H1 (cell line): ENCODE measurements at regions not wholly inside any gene's neighbourhood (a gene's known extent, or its start where the extent isn't known, plus 50 kb on each side); places are given as distances from the start of the nearest gene placed in this dataset.

Experiments
- EP300 ChIP-seq, 2 experiments: IDR thresholded peaks; 1 replicate in 1 of 2; 2 replicates in 1 of 2; pipeline ENCODE4 v1.6.1; 2011 to 2012; ENCODE audit warnings: low read depth in 2 of 2, low read length in 2 of 2, mild to moderate bottlenecking in 2 of 2, borderline replicate concordance in 1 of 2, inconsistent platforms in 1 of 2, moderate library complexity in 1 of 2
- EZH2 ChIP-seq: fragments of 200-600 bp; sonication (generic); IDR thresholded peaks from 2 replicates; pipeline ENCODE4 v1.7.1; 2012; ENCODE audit warnings: low read depth, mild to moderate bottlenecking, moderate library complexity, low read length, inconsistent platforms; ENCODE audit not compliant: severe bottlenecking
- KDM1A ChIP-seq: fragments of 200-600, 300-600 bp; sonication (generic); IDR thresholded peaks from 2 replicates; pipeline ENCODE4 v1.7.1; 2016; ENCODE audit warnings: mild to moderate bottlenecking, low read length, borderline replicate concordance
- SP2 ChIP-seq: IDR thresholded peaks from 2 replicates; pipeline ENCODE4 v1.6.1; 2012; ENCODE audit warnings: mild to moderate bottlenecking, low read length, inconsistent platforms
- TF ChIP-seq, protein P1 (sequence below): fragments of 300-600 bp; sonication (generic); IDR thresholded peaks from 2 replicates; pipeline ENCODE4 v1.7.1; 2012; ENCODE audit warnings: low read length, moderate library complexity, mild to moderate bottlenecking, inconsistent platforms; ENCODE audit not compliant: insufficient replicate concordance
- TF ChIP-seq, protein P2 (sequence below), 3 experiments: IDR thresholded peaks; 1 replicate in 2 of 3; 2 replicates in 1 of 3; pipeline versions ENCODE4 v1.5.1 to v1.6.1; 2011; ENCODE audit warnings: low read length in 3 of 3, mild to moderate bottlenecking in 3 of 3, inconsistent platforms in 2 of 3, low read depth in 1 of 3, moderate library complexity in 1 of 3; ENCODE audit not compliant: insufficient read depth in 1 of 3; ENCODE audit errors: control extremely low read depth in 1 of 3

DNA sequence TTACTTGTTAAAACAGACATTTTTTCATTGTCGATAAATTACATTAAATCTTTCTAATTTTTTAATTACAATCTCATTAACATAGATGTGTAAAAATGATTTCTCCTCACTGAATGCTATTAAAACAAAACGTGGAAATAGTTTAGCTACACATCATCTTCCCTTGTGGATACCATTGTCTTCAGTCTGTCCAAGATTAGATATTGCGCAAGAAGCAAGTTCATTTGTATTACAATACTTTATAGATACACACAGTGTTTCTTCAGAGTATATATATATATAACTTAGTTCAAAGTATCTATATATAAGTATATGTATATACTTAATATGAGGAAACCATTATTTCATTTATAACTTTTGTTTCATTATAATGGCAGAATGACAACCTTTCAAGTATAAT, 883.3 kb upstream of the CNTN5 start:
- TF ChIP-seq EP300 (IDR thresholded peaks at IDR 0.05; ENCODE audit: borderline replicate concordance in 1 of 2, low read depth in 2 of 2, low read length in 2 of 2) (no peak), EZH2 (no peak), KDM1A (no peak), SP2 (no peak)
- TF ChIP-seq, protein P1, sequence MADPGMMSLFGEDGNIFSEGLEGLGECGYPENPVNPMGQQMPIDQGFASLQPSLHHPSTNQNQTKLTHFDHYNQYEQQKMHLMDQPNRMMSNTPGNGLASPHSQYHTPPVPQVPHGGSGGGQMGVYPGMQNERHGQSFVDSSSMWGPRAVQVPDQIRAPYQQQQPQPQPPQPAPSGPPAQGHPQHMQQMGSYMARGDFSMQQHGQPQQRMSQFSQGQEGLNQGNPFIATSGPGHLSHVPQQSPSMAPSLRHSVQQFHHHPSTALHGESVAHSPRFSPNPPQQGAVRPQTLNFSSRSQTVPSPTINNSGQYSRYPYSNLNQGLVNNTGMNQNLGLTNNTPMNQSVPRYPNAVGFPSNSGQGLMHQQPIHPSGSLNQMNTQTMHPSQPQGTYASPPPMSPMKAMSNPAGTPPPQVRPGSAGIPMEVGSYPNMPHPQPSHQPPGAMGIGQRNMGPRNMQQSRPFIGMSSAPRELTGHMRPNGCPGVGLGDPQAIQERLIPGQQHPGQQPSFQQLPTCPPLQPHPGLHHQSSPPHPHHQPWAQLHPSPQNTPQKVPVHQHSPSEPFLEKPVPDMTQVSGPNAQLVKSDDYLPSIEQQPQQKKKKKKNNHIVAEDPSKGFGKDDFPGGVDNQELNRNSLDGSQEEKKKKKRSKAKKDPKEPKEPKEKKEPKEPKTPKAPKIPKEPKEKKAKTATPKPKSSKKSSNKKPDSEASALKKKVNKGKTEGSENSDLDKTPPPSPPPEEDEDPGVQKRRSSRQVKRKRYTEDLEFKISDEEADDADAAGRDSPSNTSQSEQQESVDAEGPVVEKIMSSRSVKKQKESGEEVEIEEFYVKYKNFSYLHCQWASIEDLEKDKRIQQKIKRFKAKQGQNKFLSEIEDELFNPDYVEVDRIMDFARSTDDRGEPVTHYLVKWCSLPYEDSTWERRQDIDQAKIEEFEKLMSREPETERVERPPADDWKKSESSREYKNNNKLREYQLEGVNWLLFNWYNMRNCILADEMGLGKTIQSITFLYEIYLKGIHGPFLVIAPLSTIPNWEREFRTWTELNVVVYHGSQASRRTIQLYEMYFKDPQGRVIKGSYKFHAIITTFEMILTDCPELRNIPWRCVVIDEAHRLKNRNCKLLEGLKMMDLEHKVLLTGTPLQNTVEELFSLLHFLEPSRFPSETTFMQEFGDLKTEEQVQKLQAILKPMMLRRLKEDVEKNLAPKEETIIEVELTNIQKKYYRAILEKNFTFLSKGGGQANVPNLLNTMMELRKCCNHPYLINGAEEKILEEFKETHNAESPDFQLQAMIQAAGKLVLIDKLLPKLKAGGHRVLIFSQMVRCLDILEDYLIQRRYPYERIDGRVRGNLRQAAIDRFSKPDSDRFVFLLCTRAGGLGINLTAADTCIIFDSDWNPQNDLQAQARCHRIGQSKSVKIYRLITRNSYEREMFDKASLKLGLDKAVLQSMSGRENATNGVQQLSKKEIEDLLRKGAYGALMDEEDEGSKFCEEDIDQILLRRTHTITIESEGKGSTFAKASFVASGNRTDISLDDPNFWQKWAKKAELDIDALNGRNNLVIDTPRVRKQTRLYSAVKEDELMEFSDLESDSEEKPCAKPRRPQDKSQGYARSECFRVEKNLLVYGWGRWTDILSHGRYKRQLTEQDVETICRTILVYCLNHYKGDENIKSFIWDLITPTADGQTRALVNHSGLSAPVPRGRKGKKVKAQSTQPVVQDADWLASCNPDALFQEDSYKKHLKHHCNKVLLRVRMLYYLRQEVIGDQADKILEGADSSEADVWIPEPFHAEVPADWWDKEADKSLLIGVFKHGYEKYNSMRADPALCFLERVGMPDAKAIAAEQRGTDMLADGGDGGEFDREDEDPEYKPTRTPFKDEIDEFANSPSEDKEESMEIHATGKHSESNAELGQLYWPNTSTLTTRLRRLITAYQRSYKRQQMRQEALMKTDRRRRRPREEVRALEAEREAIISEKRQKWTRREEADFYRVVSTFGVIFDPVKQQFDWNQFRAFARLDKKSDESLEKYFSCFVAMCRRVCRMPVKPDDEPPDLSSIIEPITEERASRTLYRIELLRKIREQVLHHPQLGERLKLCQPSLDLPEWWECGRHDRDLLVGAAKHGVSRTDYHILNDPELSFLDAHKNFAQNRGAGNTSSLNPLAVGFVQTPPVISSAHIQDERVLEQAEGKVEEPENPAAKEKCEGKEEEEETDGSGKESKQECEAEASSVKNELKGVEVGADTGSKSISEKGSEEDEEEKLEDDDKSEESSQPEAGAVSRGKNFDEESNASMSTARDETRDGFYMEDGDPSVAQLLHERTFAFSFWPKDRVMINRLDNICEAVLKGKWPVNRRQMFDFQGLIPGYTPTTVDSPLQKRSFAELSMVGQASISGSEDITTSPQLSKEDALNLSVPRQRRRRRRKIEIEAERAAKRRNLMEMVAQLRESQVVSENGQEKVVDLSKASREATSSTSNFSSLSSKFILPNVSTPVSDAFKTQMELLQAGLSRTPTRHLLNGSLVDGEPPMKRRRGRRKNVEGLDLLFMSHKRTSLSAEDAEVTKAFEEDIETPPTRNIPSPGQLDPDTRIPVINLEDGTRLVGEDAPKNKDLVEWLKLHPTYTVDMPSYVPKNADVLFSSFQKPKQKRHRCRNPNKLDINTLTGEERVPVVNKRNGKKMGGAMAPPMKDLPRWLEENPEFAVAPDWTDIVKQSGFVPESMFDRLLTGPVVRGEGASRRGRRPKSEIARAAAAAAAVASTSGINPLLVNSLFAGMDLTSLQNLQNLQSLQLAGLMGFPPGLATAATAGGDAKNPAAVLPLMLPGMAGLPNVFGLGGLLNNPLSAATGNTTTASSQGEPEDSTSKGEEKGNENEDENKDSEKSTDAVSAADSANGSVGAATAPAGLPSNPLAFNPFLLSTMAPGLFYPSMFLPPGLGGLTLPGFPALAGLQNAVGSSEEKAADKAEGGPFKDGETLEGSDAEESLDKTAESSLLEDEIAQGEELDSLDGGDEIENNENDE, result no peak
- TF ChIP-seq, protein P2, sequence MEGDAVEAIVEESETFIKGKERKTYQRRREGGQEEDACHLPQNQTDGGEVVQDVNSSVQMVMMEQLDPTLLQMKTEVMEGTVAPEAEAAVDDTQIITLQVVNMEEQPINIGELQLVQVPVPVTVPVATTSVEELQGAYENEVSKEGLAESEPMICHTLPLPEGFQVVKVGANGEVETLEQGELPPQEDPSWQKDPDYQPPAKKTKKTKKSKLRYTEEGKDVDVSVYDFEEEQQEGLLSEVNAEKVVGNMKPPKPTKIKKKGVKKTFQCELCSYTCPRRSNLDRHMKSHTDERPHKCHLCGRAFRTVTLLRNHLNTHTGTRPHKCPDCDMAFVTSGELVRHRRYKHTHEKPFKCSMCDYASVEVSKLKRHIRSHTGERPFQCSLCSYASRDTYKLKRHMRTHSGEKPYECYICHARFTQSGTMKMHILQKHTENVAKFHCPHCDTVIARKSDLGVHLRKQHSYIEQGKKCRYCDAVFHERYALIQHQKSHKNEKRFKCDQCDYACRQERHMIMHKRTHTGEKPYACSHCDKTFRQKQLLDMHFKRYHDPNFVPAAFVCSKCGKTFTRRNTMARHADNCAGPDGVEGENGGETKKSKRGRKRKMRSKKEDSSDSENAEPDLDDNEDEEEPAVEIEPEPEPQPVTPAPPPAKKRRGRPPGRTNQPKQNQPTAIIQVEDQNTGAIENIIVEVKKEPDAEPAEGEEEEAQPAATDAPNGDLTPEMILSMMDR (IDR thresholded peaks at IDR 0.05; ENCODE audit: control extremely low read depth in 1 of 3, insufficient read depth in 1 of 3, low read depth in 1 of 3, low read length in 3 of 3), result no peak
